H1 (cell line): ENCODE measurements at regions not wholly inside any gene's neighbourhood (a gene's known extent, or its start where the extent isn't known, plus 50 kb on each side); places are given as distances from the start of the nearest gene placed in this dataset.

Source experiments
- CTCF ChIP-seq, 3 experiments: IDR thresholded peaks; 1 replicate in 2 of 3; 2 replicates in 1 of 3; pipeline versions ENCODE4 v1.5.1 to v1.6.1; 2011; ENCODE audit warnings: low read length in 3 of 3, mild to moderate bottlenecking in 3 of 3, inconsistent platforms in 2 of 3, low read depth in 1 of 3, moderate library complexity in 1 of 3; ENCODE audit not compliant: insufficient read depth in 1 of 3; ENCODE audit errors: control extremely low read depth in 1 of 3
- EP300 ChIP-seq, 2 experiments: IDR thresholded peaks; 1 replicate in 1 of 2; 2 replicates in 1 of 2; pipeline ENCODE4 v1.6.1; 2011 to 2012; ENCODE audit warnings: low read depth in 2 of 2, low read length in 2 of 2, mild to moderate bottlenecking in 2 of 2, borderline replicate concordance in 1 of 2, inconsistent platforms in 1 of 2, moderate library complexity in 1 of 2
- HDAC6 ChIP-seq: IDR thresholded peaks from one replicate; pipeline ENCODE4 v1.7.1; 2012; ENCODE audit warnings: low read depth, mild to moderate bottlenecking, inconsistent platforms, low read length, moderate library complexity
- POLR2A ChIP-seq, 2 experiments: IDR thresholded peaks; 1 replicate in 1 of 2; 2 replicates in 1 of 2; pipeline ENCODE4 v1.6.1; 2011; ENCODE audit warnings: low read depth in 2 of 2, low read length in 2 of 2, mild to moderate bottlenecking in 2 of 2; ENCODE audit errors: control extremely low read depth in 1 of 2

GRCh38 chr9:1171546-1171945 lies 121.4 kb downstream of the DMRT2 start:
- no peak for TF ChIP-seq EP300 (IDR thresholded peaks at IDR 0.05; ENCODE audit: borderline replicate concordance in 1 of 2, low read depth in 2 of 2, low read length in 2 of 2)
- TF ChIP-seq HDAC6, result no peak
- TF ChIP-seq CTCF (IDR thresholded peaks at IDR 0.05; ENCODE audit: control extremely low read depth in 1 of 3, insufficient read depth in 1 of 3, low read depth in 1 of 3, low read length in 3 of 3), result no peak
- no peak for TF ChIP-seq POLR2A (IDR thresholded peaks at IDR 0.05; ENCODE audit: control extremely low read depth in 1 of 2, low read depth in 2 of 2, low read length in 2 of 2)
